Fibroblast of the conjunctiva (primary cell): ENCODE measurements at regions not wholly inside any gene's neighbourhood (a gene's known extent, or its start where the extent isn't known, plus 50 kb on each side); places are given as distances from the start of the nearest gene placed in this dataset.

ENCODE experiments used
- DNase-seq: peaks from one replicate; pipeline ENCODE4 v3.0.0-alpha.2; 2010; ENCODE audit warnings: low read depth

DNA sequence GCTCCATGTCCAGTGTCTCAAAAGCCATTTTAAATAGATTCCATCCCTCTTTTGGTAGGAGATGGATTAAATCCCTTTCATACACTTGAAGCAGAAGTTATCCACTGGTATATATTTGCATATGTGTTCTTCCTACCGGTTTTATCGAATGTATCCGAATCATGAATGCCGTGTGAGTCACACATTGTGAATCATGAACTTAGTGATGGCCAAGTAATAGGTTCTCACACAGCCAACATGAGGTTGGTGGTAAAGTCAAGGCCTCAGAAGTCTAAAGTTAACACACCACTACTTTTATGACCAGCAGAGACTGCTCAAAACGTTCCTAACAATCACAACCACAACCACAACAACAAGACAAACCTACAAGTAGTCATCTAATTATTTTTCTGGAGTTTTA is 345.5 kb downstream of the THBS2 start:
- DNase-seq, result peak; percentile 4

DNA sequence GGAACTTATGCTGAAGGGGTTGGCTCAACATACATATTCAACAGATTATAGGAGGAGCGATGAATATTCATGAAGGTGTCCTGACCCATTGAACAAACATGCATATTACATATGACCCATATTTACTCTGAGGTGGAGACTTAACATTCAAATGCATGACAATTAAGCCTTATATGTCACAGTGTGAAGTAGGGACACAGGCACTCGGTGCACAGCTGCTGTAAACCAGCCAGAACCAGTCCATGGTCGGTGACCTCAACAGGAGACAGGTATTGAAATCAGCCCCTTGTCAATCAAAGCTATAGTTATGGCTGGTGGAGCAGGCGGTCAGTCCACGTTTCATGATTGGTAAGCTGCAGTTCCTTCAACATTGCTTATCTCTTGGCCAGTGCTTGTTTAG is 347.3 kb downstream of the THBS2 start:
- DNase-seq, result no peak

GRCh38 chr6:168905451-168906090 is 348.1 kb downstream of the THBS2 start:
- DNase-seq, result no peak

DNA sequence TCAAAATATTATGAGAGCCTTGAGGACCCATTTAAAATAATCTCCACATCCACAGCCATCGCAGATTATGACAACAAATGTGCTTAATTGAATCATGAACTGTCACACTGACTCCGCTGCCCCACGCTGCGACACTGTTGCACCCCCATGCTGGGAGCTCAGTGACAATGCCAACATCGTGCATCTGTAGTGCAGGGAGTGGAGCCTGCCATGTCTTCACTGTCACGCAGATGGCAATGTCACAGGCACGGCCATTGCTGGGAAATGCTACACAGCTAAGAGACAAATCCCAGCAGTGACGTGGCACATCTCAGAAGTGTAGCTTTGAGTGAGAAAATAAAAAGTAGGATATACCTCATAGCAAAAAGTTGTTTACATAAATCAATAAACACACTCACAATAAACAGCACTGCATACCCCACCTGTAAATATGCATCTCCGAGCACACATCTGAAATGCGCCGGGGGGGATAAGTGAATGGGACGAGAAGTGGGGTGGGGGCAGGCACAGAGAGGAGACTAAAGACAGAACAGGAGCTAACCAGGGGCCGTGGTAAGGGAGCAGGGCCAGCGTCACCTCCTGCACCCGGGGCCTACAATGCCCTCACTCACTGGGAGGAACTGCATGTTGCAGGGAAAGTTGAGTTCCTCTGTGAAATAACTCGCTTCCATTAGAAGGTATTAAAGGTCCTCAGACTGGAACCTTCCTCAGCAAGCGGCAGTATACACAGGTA is 349.9 kb downstream of the THBS2 start:
- no peak for DNase-seq

GRCh38 chr6:168902075-168902474 is 351.6 kb downstream of the THBS2 start:
- DNase-seq, result no peak

DNA sequence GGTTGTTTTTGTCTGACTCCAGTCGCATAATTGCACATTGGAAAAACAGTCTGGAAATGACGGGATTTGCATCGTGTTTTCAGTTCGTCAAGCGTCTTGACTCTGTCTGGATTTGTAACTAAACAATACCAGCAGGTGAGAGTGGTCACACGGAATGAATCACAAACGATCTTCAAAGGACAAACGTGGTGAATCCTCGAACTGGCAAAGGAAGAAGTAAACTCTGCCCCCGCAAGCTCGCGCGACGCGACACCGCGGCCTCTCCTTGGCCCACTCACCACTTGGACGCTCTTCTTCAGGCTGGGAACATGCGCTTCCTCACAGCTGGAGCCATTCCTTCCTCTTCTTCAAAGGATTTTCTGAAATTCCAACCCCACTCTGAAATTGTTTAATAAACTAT is 352.6 kb downstream of the THBS2 start:
- DNase-seq, result no peak

DNA sequence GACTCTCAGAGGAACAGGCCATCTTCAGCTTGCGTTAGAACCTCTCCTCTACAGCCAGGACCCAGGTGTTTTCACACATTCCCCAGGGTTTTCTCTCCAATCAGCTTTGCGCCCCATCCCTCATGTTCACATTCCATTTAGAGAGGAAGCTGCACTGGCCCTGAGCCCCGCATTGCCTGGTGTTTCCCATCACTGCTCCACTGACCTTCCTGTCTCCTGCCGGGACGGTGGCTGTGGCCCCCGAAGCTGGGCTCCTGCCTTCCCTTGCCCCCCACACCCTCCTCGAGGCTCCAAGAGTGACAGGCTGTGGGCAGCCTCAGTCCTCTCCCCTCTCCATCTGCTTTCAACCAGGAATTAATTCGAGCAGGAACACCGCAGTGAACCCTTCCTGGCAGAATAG is 357.3 kb downstream of the THBS2 start:
- no peak for DNase-seq

GRCh38 chr6:168895102-168895812 is 358.4 kb downstream of the THBS2 start:
- DNase-seq, result peak; percentile 59

GRCh38 chr6:168892031-168892430 is 361.6 kb downstream of the THBS2 start:
- no peak for DNase-seq

- no peak for DNase-seq
These were observed 362.7 kb downstream of the THBS2 start for GRCh38 chr6:168890981-168891365.

GRCh38 chr6:168890306-168890980 is 363.2 kb downstream of the THBS2 start:
- DNase-seq, result no peak

GRCh38 chr6:168888786-168889345 is 364.8 kb downstream of the THBS2 start:
- DNase-seq, result no peak

- DNase-seq, result no peak
These were observed 365.5 kb downstream of the THBS2 start for GRCh38 chr6:168888102-168888501.

GRCh38 chr6:168887621-168888020 is 366.0 kb downstream of the THBS2 start:
- no peak for DNase-seq

- no peak for DNase-seq
These were observed 366.7 kb downstream of the THBS2 start for GRCh38 chr6:168886964-168887363.

DNA sequence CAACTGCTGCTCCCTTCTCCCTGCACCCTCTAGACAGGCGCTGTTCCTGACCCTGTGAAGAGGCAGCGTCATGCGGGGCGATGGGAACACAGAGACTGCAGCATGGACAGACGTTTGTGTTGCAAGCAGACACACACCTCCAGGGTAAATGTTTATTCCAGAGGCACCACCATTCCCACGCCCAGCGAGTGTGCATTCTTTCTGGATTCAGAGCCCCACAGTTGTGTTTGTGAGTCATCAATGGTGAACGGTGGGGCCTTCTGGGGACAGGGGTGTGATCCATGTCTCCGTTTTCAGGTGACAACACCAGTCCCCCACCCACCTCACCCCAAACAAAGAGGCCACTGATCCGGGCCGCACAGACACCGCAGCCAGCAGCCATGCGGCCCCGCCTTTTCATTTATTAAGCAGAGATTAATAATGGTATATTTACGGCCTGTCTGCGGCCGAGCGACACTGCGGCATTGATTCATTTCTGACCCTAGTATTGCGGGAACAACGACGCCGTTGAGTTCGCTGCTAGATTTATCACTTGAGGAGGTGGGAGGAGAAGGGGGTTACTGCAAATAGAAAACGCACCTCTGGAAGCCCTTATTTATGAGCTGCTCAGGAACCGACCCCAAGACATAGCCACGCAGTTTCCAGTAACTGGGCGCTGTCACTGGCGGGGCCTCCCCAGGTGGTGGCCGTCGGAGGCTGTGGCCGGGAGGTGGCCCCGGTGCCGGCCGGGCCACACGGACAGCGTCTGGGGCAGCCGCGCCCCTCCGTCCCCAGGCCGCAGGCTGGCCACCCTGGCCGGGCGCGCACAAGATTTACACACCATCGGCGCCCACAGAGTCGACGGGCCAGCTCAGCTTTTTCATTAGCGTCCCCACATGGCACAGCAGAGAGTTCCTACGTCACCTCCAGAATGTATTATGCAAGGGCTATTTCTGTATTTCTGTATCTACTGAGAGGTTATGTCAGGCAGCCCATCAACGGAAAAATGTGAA is 367.6 kb downstream of the THBS2 start:
- DNase-seq, result no peak

GRCh38 chr6:168885196-168885595 is 368.4 kb downstream of the THBS2 start:
- DNase-seq, result no peak

DNA sequence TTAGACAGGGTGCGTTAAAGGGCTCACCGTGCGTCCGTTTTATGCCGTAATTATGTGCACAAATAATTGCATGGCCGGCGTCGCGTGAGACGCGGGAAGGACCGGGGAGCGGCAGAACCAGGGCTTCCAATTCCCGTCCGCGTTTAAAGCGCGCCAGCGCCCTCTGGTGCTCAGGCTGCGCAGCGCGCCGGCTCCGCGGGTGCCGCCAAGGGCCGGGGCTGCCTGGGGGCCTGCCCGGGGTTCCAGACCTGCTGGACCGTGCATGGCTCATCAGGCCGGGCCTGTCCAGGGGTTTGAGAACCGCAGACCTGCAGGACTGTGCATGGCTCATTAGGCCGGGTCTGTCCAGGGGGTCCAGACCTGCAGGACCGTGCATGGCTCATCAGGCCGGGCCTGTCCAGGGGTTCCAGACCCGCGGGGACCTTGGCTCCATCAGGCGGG is 369.0 kb downstream of the THBS2 start:
- DNase-seq, result peak; percentile 5

DNA sequence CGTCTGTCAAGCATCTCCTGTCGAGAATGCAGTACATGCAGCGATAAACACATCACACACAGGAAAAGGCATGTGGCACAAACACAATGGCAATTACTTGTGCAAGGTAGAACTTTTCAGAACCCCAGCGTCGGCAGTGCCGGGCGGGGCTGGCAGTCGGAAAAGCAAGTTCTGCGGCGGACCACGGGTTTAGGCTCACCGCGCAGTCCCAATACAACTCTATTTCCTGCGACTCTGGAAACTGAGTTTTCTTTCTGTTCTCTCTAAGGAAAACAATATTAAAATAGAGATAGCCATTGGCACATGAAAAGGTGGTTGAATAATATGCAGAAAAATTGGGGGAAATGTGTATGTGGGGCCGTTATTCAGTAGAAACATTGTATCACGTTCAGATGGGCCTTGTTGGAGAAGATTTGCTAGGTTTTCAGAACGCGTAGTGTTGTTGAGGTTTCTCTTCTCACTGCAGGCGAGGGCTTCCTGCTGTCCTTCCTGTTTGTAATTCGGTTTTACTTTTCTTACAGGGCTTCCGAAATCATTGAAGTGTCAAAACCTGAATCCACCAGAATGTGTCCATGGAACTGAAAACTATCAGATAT is 369.5 kb downstream of the THBS2 start:
- DNase-seq, result no peak

DNA sequence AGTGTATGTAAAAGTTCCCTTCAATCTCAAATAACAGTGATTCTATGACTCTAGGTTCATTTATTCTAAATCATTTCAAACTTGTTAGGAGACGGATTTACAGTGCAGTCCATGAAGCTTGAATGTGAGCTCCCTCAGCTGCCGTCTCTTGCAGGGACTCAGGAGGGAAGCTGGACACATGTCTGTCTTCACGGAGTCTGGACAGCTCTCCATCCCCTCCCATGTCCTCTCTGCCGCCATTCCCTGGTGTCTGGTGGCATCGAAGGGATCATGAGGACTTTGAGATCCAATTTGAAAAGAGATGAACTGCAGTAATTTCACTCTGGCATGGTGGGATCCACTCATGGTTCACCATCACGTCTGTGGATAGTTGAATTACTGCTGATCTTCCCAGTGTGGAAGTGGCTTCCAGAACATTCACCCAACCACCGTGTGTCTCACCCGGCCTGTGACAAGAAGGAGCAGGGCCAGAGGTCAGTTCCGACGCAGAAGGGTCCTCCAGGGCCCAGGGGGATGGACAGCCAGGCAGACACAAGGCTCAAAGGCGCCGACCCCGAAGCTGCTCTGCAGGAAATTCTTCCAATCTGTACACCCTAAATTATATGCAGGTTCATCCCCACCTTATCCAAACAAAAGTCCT is 370.1 kb downstream of the THBS2 start:
- no peak for DNase-seq
